SJSA1 (cell line): ENCODE measurements at regions not wholly inside any gene's neighbourhood (a gene's known extent, or its start where the extent isn't known, plus 50 kb on each side); places are given as distances from the start of the nearest gene placed in this dataset.
"Not testable (repeated sequence)": the region's sequence is repeated elsewhere in the genome, so short reads cannot be mapped to it uniquely, and the experiment has no call there.

Experiments used
- DNase-seq, 2 experiments: peaks; one replicate each; pipeline ENCODE4 v3.0.0-alpha.2; 2015 to 2020; ENCODE audit warnings: low spot score in 2 of 2, low read depth in 1 of 2
- H3K27ac ChIP-seq: fragments of 250-450 bp; sonication (Bioruptor Pico); 2 replicates; pipeline ENCODE4 v1.5.1; 2020; ENCODE audit warnings: mild to moderate bottlenecking, moderate library complexity
- H3K27me3 ChIP-seq: fragments of 250-450 bp; sonication (Bioruptor Pico); replicated peaks from 2 replicates; pipeline ENCODE4 v1.5.1; 2020; ENCODE audit warnings: mild to moderate bottlenecking, moderate library complexity
- H3K36me3 ChIP-seq: fragments of 250-450 bp; sonication (Bioruptor Pico); 2 replicates; pipeline ENCODE4 v1.5.1; 2020; ENCODE audit warnings: mild to moderate bottlenecking
- H3K4me1 ChIP-seq: fragments of 250-450 bp; sonication (Bioruptor Pico); replicated peaks from 2 replicates; pipeline ENCODE4 v1.6.1; 2021; ENCODE audit warnings: mild to moderate bottlenecking
- H3K4me3 ChIP-seq: fragments of 250-450 bp; sonication (Bioruptor Pico); 2 replicates; pipeline ENCODE4 v1.5.1; 2020; ENCODE audit warnings: mild to moderate bottlenecking
- H3K9me3 ChIP-seq: fragments of 250-450 bp; sonication (Bioruptor Pico); replicated peaks from 2 replicates; pipeline ENCODE4 v1.5.1; 2020; ENCODE audit warnings: mild to moderate bottlenecking

DNA sequence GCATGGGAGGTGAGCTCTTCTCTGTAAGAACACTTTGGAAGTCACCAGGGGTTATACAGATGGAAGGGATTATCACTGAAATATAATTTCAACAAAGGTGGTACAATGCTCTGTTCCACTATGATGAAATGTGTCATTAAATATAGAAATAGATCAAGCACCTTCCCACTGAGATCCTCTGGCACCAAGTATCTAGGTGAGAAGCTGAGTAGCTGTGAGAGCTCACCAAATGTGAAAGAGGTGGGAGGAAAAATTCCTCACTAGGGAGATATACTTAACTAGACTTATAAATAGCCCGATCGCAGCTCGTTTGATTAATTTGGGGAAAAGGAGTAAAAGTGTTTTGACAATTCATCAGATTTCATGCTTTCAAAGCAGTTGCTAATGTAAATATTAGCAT, 247.6 kb downstream of the SMAD2 start:
- no peak overlapping the region for H3K27ac ChIP-seq
- H3K4me1 ChIP-seq, result no peaks in the 10 kb centered on the region
- H3K36me3 ChIP-seq, result no peaks in the 10 kb centered on the region
- no peak overlapping the region for H3K4me3 ChIP-seq
- peaks cover 3% of the 10 kb centered on the region for H3K27me3 ChIP-seq
- DNase-seq, result no peak
- H3K9me3 ChIP-seq, result no peaks in the 10 kb centered on the region

DNA sequence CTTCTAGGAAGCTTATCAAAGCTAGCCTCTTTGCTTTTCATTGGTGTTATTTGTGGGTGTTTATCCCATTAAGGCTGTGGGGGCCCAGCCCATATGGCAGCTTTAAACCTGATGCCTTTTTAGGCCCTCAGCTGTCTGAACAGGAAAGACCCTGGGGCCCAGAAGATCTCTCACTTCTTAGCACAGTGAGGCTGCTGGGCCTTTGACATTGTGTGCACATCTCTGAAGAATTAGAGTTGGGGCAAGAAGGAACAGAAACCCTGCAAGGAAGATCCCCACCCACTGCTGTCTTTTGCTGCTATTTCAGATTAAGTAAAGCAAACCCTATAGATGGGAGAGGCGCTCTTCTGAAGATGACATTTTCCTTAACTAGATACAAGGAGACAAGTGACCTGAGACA, 250.0 kb downstream of the SMAD2 start:
- no peaks in the 10 kb centered on the region for H3K36me3 ChIP-seq
- peaks cover 3% of the 10 kb centered on the region; the same call in 1 of the 2 replicates for H3K27me3 ChIP-seq
- no peak overlapping the region for H3K27ac ChIP-seq
- H3K4me1 ChIP-seq, result no peaks in the 10 kb centered on the region
- no peak for DNase-seq
- H3K9me3 ChIP-seq, result no peaks in the 10 kb centered on the region
- no peak overlapping the region for H3K4me3 ChIP-seq

DNA sequence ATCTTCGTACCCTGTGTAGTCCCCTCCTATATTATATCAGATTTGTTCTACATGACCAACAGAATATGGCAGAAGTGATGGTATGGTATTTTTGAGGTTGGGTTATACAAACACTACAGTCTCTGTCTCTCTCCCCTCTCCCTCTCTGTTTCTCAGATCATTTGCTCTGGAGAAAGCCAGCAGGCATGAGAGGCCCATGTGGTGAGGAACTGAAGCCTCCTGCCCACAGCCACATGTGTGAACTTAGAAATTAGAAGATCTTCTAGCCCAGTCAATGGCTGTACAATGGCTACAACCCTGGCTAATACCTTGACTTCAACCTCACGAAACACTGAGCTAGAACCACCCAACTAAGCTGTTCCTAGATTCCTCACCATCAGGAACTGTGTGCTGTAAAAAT, 250.6 kb downstream of the SMAD2 start:
- Histone ChIP-seq H3K36me3 (no peaks in the 10 kb centered on the region), H3K9me3 (no peaks in the 10 kb centered on the region), H3K27me3 (peaks cover 3% of the 10 kb centered on the region; the same call in 1 of the 2 replicates), H3K27ac (no peak overlapping the region), H3K4me1 (no peaks in the 10 kb centered on the region), H3K4me3 (no peak overlapping the region)
- no peak for DNase-seq

DNA sequence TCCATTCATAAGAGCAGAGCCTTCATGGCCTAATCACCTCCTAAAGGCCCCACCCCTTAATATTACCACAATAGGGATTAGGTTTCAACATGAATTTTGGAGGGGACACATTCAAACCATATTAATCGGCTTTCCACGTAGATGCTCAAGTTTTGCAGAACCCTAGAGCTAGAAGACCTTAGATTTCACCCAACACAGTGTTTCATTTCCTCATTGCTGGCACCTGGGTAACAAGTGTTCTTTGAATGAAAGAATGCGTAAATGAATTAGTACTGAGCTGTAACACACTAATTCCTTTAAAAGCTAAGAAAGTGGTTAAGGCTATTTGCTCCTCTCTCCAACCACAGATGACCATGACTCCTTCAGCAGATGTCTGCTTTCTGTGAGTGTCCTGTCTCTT, 252.5 kb downstream of the SMAD2 start:
- no peak overlapping the region for H3K4me3 ChIP-seq
- no peak overlapping the region for H3K27ac ChIP-seq
- peaks cover 3% of the 10 kb centered on the region; the same call in 1 of the 2 replicates for H3K27me3 ChIP-seq
- no peaks in the 10 kb centered on the region for H3K9me3 ChIP-seq
- no peak for DNase-seq
- H3K36me3 ChIP-seq, result no peaks in the 10 kb centered on the region
- no peaks in the 10 kb centered on the region for H3K4me1 ChIP-seq

DNA sequence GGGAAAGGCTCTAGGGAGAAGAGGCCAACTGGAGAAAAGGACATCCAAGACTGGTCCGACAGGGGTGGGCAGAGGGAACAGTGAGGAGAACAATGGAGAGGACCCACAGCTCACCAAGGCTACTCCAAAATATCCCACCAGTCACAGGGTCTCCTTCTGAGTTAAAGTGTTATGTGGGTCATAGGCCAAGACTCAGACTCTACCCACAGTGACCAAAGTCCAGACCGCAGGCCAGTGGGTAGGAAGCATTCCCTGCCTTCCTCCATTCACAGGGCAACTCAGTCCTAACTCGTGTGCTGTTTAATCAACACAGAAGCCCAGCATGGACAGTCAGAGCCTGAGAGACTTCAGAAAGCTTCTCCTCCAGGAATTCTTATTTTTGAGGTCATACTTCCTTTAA, 260.6 kb downstream of the SMAD2 start:
- H3K27ac ChIP-seq, result no peak overlapping the region
- no peak overlapping the region for H3K4me3 ChIP-seq
- no peaks in the 10 kb centered on the region for H3K9me3 ChIP-seq
- H3K4me1 ChIP-seq, result no peaks in the 10 kb centered on the region
- DNase-seq, result no peak
- no peaks in the 10 kb centered on the region for H3K36me3 ChIP-seq
- no peaks in the 10 kb centered on the region; the same call in 1 of the 2 replicates for H3K27me3 ChIP-seq

DNA sequence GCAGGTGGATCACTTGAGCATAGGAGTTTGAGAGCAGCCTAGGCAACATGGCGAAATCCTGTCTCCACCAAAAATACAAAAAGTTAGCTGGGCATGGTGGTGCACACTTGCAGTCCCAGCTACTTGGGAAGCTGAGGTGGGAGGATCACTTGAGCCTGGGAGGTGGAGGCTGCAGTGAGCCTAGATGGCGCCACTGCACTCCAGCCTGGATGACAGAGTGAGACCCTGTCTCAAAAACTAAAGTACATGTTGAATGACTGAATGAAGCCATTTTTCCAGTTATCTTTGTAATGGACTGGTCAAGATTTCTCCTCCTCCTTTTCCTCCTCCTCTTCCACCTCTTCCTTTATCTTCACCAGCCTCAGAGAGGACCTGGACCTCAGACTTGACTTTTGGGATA, 272.0 kb downstream of the SMAD2 start:
- Histone ChIP-seq H3K36me3 (no peaks in the 10 kb centered on the region), H3K4me1 (no peaks in the 10 kb centered on the region), H3K9me3 (no peaks in the 10 kb centered on the region; the same call in 1 of the 2 replicates), H3K27ac (no peak overlapping the region), H3K27me3 (0 out of 2 replicates have a peak, but pooled peaks cover 3% of the 10 kb centered on the region), H3K4me3 (no peak overlapping the region)
- no peak for DNase-seq

DNA sequence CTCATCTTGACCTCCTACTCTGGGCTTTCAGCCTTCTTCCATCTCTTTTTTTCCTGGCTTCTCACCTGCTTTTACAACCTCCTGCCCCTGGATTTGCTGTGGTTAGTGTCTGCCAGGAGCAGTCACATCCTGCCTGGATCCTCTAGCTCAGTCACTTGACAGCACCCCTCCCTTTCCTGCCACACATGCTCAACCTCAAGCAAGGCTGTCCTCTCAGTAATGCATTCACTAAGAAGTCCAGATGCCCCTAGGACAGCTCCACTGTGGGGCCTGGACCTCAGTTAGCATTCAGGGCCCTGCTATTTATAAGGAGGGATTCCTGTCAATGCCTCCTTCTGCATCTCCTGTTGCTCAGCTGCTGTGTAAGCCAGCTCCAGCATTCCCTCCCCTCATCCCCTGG, 275.5 kb downstream of the SMAD2 start:
- no peaks in the 10 kb centered on the region for H3K36me3 ChIP-seq
- H3K4me1 ChIP-seq, result no peaks in the 10 kb centered on the region
- DNase-seq, result no peak
- H3K27ac ChIP-seq, result no peak overlapping the region
- H3K4me3 ChIP-seq, result no peak overlapping the region
- no peaks in the 10 kb centered on the region; the same call in 1 of the 2 replicates for H3K9me3 ChIP-seq
- 0 out of 2 replicates have a peak, but pooled peaks cover 3% of the 10 kb centered on the region for H3K27me3 ChIP-seq

DNA sequence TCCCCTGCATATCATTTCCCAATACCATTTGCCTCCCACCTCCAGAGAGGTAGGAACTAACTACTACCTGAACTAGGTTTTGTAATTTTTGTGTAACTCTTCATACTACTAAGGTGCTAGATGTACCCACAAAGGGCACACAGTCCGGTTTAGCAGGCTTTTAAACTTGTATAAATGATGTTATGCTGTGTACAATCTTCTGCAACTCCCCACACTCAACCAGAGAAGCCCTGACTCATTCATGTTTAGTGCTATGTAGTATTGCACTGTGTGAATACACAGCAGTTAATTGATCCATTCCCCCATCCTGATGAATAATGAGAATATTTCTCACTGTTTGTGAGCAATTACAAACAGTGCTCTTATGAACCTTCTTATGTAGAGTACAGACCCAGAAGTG, 285.6 kb downstream of the SMAD2 start:
- no peak for DNase-seq
- H3K4me1 ChIP-seq, result no peaks in the 10 kb centered on the region
- H3K36me3 ChIP-seq, result no peaks in the 10 kb centered on the region
- no peaks in the 10 kb centered on the region for H3K9me3 ChIP-seq
- H3K4me3 ChIP-seq, result no peak overlapping the region
- no peak overlapping the region for H3K27ac ChIP-seq
- H3K27me3 ChIP-seq, result no peaks in the 10 kb centered on the region

DNA sequence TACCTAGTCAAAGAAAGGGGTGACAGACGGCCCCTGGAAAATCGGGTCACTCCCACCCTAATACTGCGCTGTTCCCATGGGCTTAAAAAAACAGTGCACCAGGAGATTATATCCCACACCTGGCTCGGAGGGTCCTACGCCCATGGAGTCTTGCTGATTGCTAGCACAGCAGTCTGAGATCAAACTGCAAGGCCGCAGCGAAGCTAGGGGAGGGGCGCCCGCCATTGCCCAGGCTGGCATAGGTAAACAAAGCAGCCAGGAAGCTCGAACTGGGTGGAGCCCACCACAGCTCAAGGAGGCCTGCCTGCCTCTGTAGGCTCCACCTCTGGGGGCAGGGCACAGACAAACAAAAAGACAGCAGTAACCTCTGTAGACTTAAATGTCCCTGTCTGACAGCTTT, 292.9 kb downstream of the SMAD2 start:
- H3K4me3 ChIP-seq, H3K27ac ChIP-seq, H3K4me1 ChIP-seq, H3K36me3 ChIP-seq, H3K9me3 ChIP-seq, DNase-seq, H3K27me3 ChIP-seq: not testable (repeated sequence)

DNA sequence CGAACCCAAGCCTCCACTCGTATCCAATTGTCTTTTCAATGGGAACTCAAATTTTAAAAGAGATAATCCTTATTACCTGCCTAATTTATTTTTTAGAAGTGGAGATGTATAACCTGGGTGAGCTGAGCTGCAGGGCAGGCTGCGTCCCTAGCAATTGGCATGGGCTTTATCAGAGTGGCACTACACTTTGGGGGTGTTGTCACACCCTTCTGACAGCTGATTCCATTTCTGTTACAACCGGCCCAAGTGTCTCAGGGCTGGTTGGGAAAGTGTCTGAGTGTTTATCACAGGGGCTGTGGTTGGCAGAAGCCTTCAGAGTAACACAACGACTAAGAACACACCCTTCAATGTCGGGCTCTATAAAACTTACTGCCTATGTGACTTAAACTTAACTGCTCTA, 295.0 kb downstream of the SMAD2 start:
- H3K27ac ChIP-seq, result no peak overlapping the region
- no peaks in the 10 kb centered on the region for H3K4me1 ChIP-seq
- H3K36me3 ChIP-seq, result no peaks in the 10 kb centered on the region
- H3K27me3 ChIP-seq, result no peaks in the 10 kb centered on the region
- DNase-seq, result no peak
- H3K9me3 ChIP-seq, result no peaks in the 10 kb centered on the region
- no peak overlapping the region for H3K4me3 ChIP-seq

DNA sequence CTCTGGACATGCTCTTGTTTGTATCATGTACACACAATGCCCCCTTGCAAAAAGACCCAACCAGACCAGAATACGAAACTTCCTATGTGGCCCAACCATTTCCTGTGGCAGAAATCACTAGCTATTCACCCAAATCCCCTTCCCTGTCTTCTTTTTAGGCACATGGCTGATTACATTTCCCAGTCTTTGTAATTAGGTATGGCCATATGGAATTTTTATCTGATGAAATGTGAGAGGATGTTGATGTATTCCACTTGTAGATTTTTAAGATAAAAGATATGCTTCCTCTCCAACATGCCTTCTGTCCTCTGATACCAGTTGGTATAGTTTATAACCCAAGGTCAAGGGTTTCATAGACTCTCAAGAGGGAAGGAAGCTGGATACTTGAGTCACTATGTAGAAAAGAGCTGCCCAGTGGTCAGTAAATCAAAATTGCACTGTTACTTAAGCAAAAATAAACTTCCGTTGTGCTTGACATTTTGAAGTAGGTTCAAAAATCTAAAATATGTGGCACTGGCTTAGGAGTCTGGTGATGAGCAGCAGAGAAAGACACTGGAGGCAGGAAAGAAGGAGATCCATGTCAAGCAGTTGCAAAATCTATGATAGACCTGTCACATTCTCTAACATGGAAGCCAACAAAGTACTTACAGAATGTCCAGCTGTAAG, 297.4 kb downstream of the SMAD2 start:
- Histone ChIP-seq H3K36me3 (no peaks in the 10 kb centered on the region), H3K4me3 (no peak overlapping the region), H3K9me3 (no peaks in the 10 kb centered on the region), H3K27me3 (no peaks in the 10 kb centered on the region), H3K27ac (no peak overlapping the region), H3K4me1 (no peaks in the 10 kb centered on the region)
- DNase-seq, result no peak

DNA sequence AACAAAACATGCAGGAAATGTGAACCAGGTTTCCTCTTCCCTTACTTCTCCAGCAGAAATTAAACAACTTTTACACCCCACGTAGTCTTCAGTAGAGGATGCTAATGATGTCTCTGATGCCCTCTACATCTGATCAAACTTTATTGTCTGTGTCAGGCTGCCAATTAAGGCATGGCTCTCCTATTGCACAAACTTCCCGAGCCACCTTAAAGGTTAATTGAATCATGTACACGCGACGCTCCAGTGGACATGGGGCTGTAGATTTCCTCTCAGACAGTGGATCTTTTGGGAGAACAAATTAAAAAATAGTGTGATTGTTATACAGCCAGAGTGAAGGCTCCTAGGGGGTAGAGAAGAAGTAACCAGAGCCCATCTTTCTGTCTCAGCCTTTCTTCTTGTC, 301.6 kb downstream of the SMAD2 start:
- no peaks in the 10 kb centered on the region for H3K36me3 ChIP-seq
- no peak overlapping the region for H3K27ac ChIP-seq
- H3K4me1 ChIP-seq, result no peaks in the 10 kb centered on the region
- no peak overlapping the region for H3K4me3 ChIP-seq
- H3K9me3 ChIP-seq, result no peaks in the 10 kb centered on the region
- DNase-seq, result no peak
- no peaks in the 10 kb centered on the region; the same call in 1 of the 2 replicates for H3K27me3 ChIP-seq

DNA sequence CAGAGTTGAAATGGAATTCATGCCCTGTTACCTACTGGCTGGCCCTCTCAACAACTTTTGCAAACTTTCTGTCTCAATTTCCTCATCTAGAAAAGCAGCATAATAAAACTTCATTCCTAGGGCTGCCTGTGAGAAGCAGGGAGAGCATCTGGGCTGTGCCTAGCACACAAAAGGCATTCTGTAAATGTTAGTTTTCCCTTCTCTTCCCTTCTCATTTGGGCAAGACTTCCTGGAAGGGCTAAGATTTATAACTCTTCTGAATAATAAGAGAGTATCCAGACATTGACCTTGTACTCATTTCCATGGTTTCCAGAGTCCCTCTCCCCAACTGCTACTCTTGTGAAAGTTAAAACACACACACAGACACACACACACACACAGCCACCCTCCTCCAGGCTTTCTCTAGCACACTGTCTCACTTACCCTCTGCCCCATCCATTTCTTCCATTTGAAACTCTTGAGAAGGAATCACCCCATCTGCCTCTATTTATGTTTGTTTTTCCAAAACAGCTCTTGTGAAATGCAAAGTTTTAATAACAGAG, 302.1 kb downstream of the SMAD2 start:
- H3K27me3 ChIP-seq, result no peaks in the 10 kb centered on the region; the same call in 1 of the 2 replicates

DNA sequence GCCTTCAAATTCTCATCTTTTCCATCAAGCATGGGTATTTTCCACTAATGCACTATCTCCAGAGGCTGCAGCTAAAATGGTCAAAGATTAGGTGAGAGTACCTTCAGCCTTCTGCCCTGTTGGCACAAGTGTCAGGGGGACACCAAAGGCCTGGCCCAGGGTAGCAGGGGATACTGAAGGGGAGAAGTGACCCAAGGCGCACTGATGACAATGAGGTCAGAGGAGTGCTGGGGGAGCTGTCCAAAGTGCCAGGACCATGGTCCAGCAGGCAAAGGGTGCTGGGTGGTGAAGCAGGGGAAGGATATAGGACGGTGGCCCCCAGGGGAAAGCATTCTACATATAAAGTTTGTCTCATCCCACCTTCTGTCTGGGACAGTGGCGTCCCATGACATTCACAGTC, 303.4 kb downstream of the SMAD2 start:
- H3K36me3 ChIP-seq, result no peaks in the 10 kb centered on the region
- no peaks in the 10 kb centered on the region for H3K4me1 ChIP-seq
- DNase-seq, result no peak
- no peak overlapping the region for H3K4me3 ChIP-seq
- H3K9me3 ChIP-seq, result no peaks in the 10 kb centered on the region
- no peak overlapping the region for H3K27ac ChIP-seq
- no peaks in the 10 kb centered on the region; the same call in 1 of the 2 replicates for H3K27me3 ChIP-seq

More for the DNA sequence above, 302.1 kb downstream of the SMAD2 start:
- Histone ChIP-seq H3K36me3 (no peaks in the 10 kb centered on the region), H3K4me3 (no peak overlapping the region), H3K9me3 (no peaks in the 10 kb centered on the region), H3K4me1 (no peaks in the 10 kb centered on the region), H3K27ac (no peak overlapping the region)
- no peak for DNase-seq
